H9 (cell line): ENCODE measurements at regions not wholly inside any gene's neighbourhood (a gene's known extent, or its start where the extent isn't known, plus 50 kb on each side); places are given as distances from the start of the nearest gene placed in this dataset.

Experiments used
- DNase-seq: peaks from one replicate; pipeline ENCODE4 v3.0.0-alpha.2; 2017
- H2AFZ ChIP-seq: one replicate; pipeline ENCODE4 v1.6.1; 2013; ENCODE audit warnings: mild to moderate bottlenecking, low read length, control low read depth, moderate library complexity
- H2AK5ac ChIP-seq: 2 replicates; pipeline ENCODE4 v1.6.1; 2013; ENCODE audit warnings: low read length, control low read depth, mixed read lengths; ENCODE audit not compliant: insufficient read length
- H2BK120ac ChIP-seq: one replicate; pipeline ENCODE4 v1.6.1; 2013; ENCODE audit warnings: low read depth, mild to moderate bottlenecking, low read length, control low read depth, inconsistent platforms; ENCODE audit not compliant: poor library complexity, severe bottlenecking
- H2BK12ac ChIP-seq: 2 replicates; pipeline ENCODE4 v1.6.1; 2013; ENCODE audit warnings: low read length, control low read depth, mixed read lengths, low read depth; ENCODE audit not compliant: insufficient read length
- H2BK15ac ChIP-seq: 2 replicates; pipeline ENCODE4 v1.6.1; 2013; ENCODE audit warnings: low read depth, low read length, control low read depth
- H2BK20ac ChIP-seq: one replicate; pipeline ENCODE4 v1.6.1; 2013; ENCODE audit warnings: low read depth, mild to moderate bottlenecking, low read length, control low read depth, inconsistent platforms; ENCODE audit not compliant: poor library complexity, severe bottlenecking
- H2BK5ac ChIP-seq: 2 replicates; pipeline ENCODE4 v1.6.1; 2013; ENCODE audit warnings: low read length, control low read depth, mixed read lengths; ENCODE audit not compliant: insufficient read length
- H3K14ac ChIP-seq: 2 replicates; pipeline ENCODE4 v1.6.1; 2013; ENCODE audit warnings: low read length, control low read depth; ENCODE audit not compliant: insufficient read depth
- H3K18ac ChIP-seq: 2 replicates; pipeline ENCODE4 v1.6.1; 2013; ENCODE audit warnings: low read depth, mild to moderate bottlenecking, mixed read lengths, low read length, control low read depth; ENCODE audit not compliant: insufficient read length
- H3K23ac ChIP-seq: 2 replicates; pipeline ENCODE4 v1.6.1; 2013; ENCODE audit warnings: low read length, control low read depth, mixed read lengths, low read depth; ENCODE audit not compliant: insufficient read length
- H3K23me2 ChIP-seq: 2 replicates; pipeline ENCODE4 v1.6.1; 2013; ENCODE audit warnings: low read depth, mild to moderate bottlenecking, mixed read lengths, low read length, control low read depth; ENCODE audit not compliant: insufficient read length, poor library complexity, severe bottlenecking
- H3K27ac ChIP-seq: 2 replicates; pipeline ENCODE4 v1.5.1; 2013; ENCODE audit warnings: low read length, control low read depth, mixed read lengths, low read depth; ENCODE audit not compliant: insufficient read length
- H3K27me3 ChIP-seq: 2 replicates; pipeline ENCODE4 v1.6.1; 2013; ENCODE audit warnings: low read length, control low read depth, inconsistent platforms; ENCODE audit not compliant: insufficient read depth
- H3K4ac ChIP-seq: 2 replicates; pipeline ENCODE4 v1.6.1; 2013; ENCODE audit warnings: low read depth, mild to moderate bottlenecking, control low read depth, inconsistent platforms, low read length, moderate library complexity
- H3K4me1 ChIP-seq: 2 replicates; pipeline ENCODE4 v1.6.1; 2013; ENCODE audit warnings: low read length, control low read depth, inconsistent platforms; ENCODE audit not compliant: insufficient read depth
- H3K4me2 ChIP-seq: 2 replicates; pipeline ENCODE4 v1.6.1; 2013; ENCODE audit warnings: low read length, control low read depth, mixed read lengths; ENCODE audit not compliant: insufficient read length, insufficient read depth
- H3K56ac ChIP-seq: 2 replicates; pipeline ENCODE4 v1.6.1; 2013; ENCODE audit warnings: low read depth, mild to moderate bottlenecking, mixed read lengths, low read length, control low read depth; ENCODE audit not compliant: insufficient read length
- H3K79me1 ChIP-seq: 2 replicates; pipeline ENCODE4 v1.6.1; 2013; ENCODE audit warnings: low read depth, mild to moderate bottlenecking, moderate library complexity, low read length, control low read depth, inconsistent platforms; ENCODE audit not compliant: insufficient read depth, poor library complexity, severe bottlenecking
- H3K79me2 ChIP-seq: 2 replicates; pipeline ENCODE4 v1.6.1; 2013; ENCODE audit warnings: low read length, control low read depth, inconsistent platforms; ENCODE audit not compliant: insufficient read depth
- H3K9ac ChIP-seq: 2 replicates; pipeline ENCODE4 v1.6.1; 2013; ENCODE audit warnings: low read length, control low read depth, mixed read lengths; ENCODE audit not compliant: insufficient read length; ENCODE audit errors: extremely low read depth
- H3K9me3 ChIP-seq: one replicate; pipeline ENCODE4 v1.6.1; 2013; ENCODE audit warnings: low read depth, low read length, inconsistent platforms; ENCODE audit not compliant: control insufficient read depth
- H3T11ph ChIP-seq: one replicate; pipeline ENCODE4 v1.6.1; 2013; ENCODE audit warnings: mild to moderate bottlenecking, low read length, control low read depth, inconsistent platforms
- H4K20me1 ChIP-seq: one replicate; pipeline ENCODE4 v1.6.1; 2013; ENCODE audit not compliant: control insufficient read depth, insufficient read length, insufficient read depth
- H4K5ac ChIP-seq: 2 replicates; pipeline ENCODE4 v1.6.1; 2013; ENCODE audit warnings: low read depth, mild to moderate bottlenecking, mixed read lengths, low read length, control low read depth; ENCODE audit not compliant: insufficient read length
- H4K8ac ChIP-seq: replicated peaks from 2 replicates; pipeline ENCODE4 v1.6.1; 2013; ENCODE audit warnings: low read length, control low read depth, mixed read lengths, low read depth; ENCODE audit not compliant: insufficient read length
- H4K91ac ChIP-seq: 2 replicates; pipeline ENCODE4 v1.6.1; 2013; ENCODE audit warnings: low read depth, mild to moderate bottlenecking, moderate library complexity, mixed read lengths, low read length, control low read depth; ENCODE audit not compliant: insufficient read length
- H3K27ac Mint-ChIP-seq, 3 experiments: 2 replicates in 2 of 3; 3 replicates in 1 of 3; pipeline ENCODE4 v1.8.0; 2020 to 2021; ENCODE audit warnings: mixed read lengths in 3 of 3, mild to moderate bottlenecking in 1 of 3, moderate library complexity in 1 of 3
- H3K27me3 Mint-ChIP-seq: 2 replicates; pipeline ENCODE4 v1.8.0; 2021; ENCODE audit warnings: low read depth, mild to moderate bottlenecking, moderate library complexity, mixed read lengths
- H3K36me3 Mint-ChIP-seq, 3 experiments: 2 replicates in 2 of 3; 3 replicates in 1 of 3; pipeline ENCODE4 v1.8.0; 2020 to 2021; ENCODE audit warnings: low read depth in 3 of 3, mixed read lengths in 3 of 3; ENCODE audit not compliant: insufficient read depth in 1 of 3
- H3K4me1 Mint-ChIP-seq, 2 experiments: 2 replicates each; pipeline ENCODE4 v1.8.0; 2020; ENCODE audit warnings: mixed read lengths in 2 of 2
- H3K4me3 Mint-ChIP-seq, 2 experiments: 2 replicates in 1 of 2; 3 replicates in 1 of 2; pipeline ENCODE4 v1.8.0; 2020 to 2021; ENCODE audit warnings: mild to moderate bottlenecking in 2 of 2, mixed read lengths in 2 of 2, moderate library complexity in 1 of 2
- H3K9me3 Mint-ChIP-seq, 2 experiments: 2 replicates in 1 of 2; 3 replicates in 1 of 2; pipeline ENCODE4 v1.8.0; 2020; ENCODE audit warnings: mild to moderate bottlenecking in 2 of 2, mixed read lengths in 2 of 2, moderate library complexity in 1 of 2
- WGBS: extraction: QIAGEN DNeasy Blood & Tissue Kit; methylation state at CpG from one replicate; pipeline ENCODE4 v1.1.7; 2013; ENCODE audit warnings: missing lambda C conversion rate, low lambda C conversion rate, mixed read lengths; ENCODE audit not compliant: insufficient read length; ENCODE audit errors: extremely low coverage; 5-methylcytosine and 5-hydroxymethylcytosine counted together
- TF ChIP-seq, protein P1 (sequence below): fragments of 200-600 bp; sonication (generic); conservative IDR thresholded peaks from 3 replicates; pipeline ENCODE4 v1.8.0; 2021; ENCODE audit warnings: antibody characterized with exemption, mild to moderate bottlenecking

- no peak overlapping the region for H3K14ac ChIP-seq
- no peaks in the 10 kb centered on the region for H3K36me3 Mint-ChIP-seq
- H3K9me3 ChIP-seq = no peaks in the 10 kb centered on the region
- H2BK12ac ChIP-seq = no peak overlapping the region
- no peak overlapping the region for H3T11ph ChIP-seq
- H2BK20ac ChIP-seq = no peak overlapping the region
- H3K23ac ChIP-seq = no peak overlapping the region
- no peaks in the 10 kb centered on the region for H3K79me1 ChIP-seq
- no peak overlapping the region for H3K18ac ChIP-seq
- H3K79me2 ChIP-seq = no peaks in the 10 kb centered on the region
- WGBS = no CpG with 5 or more reads among the region's 6 CpGs
- H3K9ac ChIP-seq = no peak overlapping the region
- no peak overlapping the region; a peak in 1 of 7 replicates for H3K27ac Mint-ChIP-seq
- H3K56ac ChIP-seq = no peak overlapping the region
- H2BK15ac ChIP-seq = no peak overlapping the region
- H3K23me2 ChIP-seq = no peaks in the 10 kb centered on the region
- no peaks in the 10 kb centered on the region; the same call in 1 of the 2 replicates for H3K27me3 Mint-ChIP-seq
- H4K20me1 ChIP-seq = no peaks in the 10 kb centered on the region
- TF ChIP-seq, protein P1, sequence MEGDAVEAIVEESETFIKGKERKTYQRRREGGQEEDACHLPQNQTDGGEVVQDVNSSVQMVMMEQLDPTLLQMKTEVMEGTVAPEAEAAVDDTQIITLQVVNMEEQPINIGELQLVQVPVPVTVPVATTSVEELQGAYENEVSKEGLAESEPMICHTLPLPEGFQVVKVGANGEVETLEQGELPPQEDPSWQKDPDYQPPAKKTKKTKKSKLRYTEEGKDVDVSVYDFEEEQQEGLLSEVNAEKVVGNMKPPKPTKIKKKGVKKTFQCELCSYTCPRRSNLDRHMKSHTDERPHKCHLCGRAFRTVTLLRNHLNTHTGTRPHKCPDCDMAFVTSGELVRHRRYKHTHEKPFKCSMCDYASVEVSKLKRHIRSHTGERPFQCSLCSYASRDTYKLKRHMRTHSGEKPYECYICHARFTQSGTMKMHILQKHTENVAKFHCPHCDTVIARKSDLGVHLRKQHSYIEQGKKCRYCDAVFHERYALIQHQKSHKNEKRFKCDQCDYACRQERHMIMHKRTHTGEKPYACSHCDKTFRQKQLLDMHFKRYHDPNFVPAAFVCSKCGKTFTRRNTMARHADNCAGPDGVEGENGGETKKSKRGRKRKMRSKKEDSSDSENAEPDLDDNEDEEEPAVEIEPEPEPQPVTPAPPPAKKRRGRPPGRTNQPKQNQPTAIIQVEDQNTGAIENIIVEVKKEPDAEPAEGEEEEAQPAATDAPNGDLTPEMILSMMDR = no peak
- H3K4me3 Mint-ChIP-seq = no peak overlapping the region
- H3K4me2 ChIP-seq = no peak overlapping the region
- H3K4ac ChIP-seq = no peak overlapping the region
- no peak overlapping the region for H4K8ac ChIP-seq
- H3K27ac ChIP-seq = no peak overlapping the region
- no peak overlapping the region for H2BK120ac ChIP-seq
- no peaks in the 10 kb centered on the region for H3K27me3 ChIP-seq
- H4K91ac ChIP-seq = no peak overlapping the region
- no peak overlapping the region for H2AFZ ChIP-seq
- no peaks in the 10 kb centered on the region; a peak in 1 of 5 replicates for H3K9me3 Mint-ChIP-seq
- H4K5ac ChIP-seq = no peak overlapping the region
- H2AK5ac ChIP-seq = no peak overlapping the region
- DNase-seq = no peak
- H3K4me1 ChIP-seq = no peaks in the 10 kb centered on the region
- peaks cover 0 to 2% of the 10 kb centered on the region in 2 experiments; a peak in 2 of 4 replicates for H3K4me1 Mint-ChIP-seq
- H2BK5ac ChIP-seq = no peak overlapping the region
These were observed 332.9 kb upstream of the SHH start for GRCh38 chr7:156145184-156145583.
